GM10266 (cell line): ENCODE measurements at regions not wholly inside any gene's neighbourhood (a gene's known extent, or its start where the extent isn't known, plus 50 kb on each side); places are given as distances from the start of the nearest gene placed in this dataset.

ENCODE experiments used
- DNase-seq: peaks from one replicate; pipeline ENCODE4 v3.0.0; 2012; ENCODE audit errors: extremely low spot score
- TF ChIP-seq, protein P1 (sequence below): IDR thresholded peaks from 2 replicates; pipeline ENCODE4 v1.5.1; 2012; ENCODE audit warnings: mild to moderate bottlenecking, low read depth; ENCODE audit not compliant: control insufficient read depth, insufficient read depth; ENCODE audit errors: missing control alignments

DNA sequence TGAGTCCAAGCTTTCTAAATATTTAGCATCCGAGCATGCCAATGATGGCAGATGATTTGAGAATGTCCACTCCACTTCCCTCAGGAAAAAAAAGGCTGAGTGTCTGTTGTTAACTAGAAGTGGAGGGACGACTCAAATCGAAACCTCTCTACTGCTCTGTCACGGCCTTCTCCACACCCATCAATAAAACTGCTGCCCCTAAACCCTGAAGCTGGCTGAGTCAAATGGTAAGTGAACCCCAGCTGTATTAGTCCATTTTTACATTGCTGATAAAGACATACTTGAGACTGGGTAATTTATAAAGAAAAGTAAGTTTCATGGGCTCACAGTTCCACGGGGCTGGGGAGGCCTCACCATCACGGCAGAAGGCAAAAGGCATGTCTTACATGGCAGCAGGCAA, 707.0 kb downstream of the QKI start:
- TF ChIP-seq, protein P1, sequence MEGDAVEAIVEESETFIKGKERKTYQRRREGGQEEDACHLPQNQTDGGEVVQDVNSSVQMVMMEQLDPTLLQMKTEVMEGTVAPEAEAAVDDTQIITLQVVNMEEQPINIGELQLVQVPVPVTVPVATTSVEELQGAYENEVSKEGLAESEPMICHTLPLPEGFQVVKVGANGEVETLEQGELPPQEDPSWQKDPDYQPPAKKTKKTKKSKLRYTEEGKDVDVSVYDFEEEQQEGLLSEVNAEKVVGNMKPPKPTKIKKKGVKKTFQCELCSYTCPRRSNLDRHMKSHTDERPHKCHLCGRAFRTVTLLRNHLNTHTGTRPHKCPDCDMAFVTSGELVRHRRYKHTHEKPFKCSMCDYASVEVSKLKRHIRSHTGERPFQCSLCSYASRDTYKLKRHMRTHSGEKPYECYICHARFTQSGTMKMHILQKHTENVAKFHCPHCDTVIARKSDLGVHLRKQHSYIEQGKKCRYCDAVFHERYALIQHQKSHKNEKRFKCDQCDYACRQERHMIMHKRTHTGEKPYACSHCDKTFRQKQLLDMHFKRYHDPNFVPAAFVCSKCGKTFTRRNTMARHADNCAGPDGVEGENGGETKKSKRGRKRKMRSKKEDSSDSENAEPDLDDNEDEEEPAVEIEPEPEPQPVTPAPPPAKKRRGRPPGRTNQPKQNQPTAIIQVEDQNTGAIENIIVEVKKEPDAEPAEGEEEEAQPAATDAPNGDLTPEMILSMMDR: no peak
- no peak for DNase-seq

DNA sequence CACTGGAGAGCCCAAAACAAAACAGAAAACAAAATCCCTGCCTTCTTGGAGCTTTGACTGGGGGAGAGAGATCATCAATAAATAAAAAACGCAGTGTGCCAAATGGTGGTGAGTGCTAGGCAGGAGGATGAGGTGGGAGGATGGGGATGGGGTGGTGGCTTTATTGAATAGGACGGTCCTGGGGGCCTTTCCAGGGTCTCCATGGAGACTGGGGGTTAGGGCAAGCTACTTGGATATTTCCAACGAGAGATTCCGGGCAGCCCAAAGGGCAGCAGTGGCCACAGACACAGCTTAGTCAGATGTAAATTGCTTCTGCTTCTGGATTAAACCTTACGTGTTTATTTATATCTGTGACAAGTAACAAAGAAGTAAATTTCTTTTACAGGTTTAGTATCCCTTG, 700.1 kb downstream of the QKI start:
- DNase-seq: no peak
- TF ChIP-seq, protein P1: no peak

DNA sequence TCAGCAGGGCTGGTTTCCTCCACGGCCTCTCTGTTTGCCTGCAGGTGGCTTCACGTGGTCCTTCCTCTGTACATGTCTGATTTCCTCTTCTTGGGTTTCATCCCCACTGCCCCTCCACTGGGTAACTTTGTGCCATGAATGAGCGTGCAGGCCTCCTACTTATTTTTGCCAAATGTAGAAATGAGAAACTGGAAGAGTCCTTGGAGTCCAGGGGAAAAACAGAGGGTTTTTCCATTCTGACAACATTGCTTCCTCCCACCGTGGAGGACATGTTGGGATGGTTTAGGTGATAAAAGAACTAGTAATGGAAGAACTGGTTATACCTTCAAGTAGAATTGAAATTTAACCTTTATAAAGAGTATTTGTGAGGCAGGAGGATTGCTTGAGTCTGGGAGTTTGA, 699.5 kb downstream of the QKI start:
- DNase-seq: no peak
- TF ChIP-seq, protein P1: no peak

- no peak for DNase-seq
- TF ChIP-seq, protein P1: no peak
These were observed 699.1 kb downstream of the QKI start for GRCh38 chr6:164113637-164114036.

GRCh38 chr6:164109770-164110140, 695.2 kb downstream of the QKI start:
- TF ChIP-seq, protein P1: peak; percentile 7
- no peak for DNase-seq

DNA sequence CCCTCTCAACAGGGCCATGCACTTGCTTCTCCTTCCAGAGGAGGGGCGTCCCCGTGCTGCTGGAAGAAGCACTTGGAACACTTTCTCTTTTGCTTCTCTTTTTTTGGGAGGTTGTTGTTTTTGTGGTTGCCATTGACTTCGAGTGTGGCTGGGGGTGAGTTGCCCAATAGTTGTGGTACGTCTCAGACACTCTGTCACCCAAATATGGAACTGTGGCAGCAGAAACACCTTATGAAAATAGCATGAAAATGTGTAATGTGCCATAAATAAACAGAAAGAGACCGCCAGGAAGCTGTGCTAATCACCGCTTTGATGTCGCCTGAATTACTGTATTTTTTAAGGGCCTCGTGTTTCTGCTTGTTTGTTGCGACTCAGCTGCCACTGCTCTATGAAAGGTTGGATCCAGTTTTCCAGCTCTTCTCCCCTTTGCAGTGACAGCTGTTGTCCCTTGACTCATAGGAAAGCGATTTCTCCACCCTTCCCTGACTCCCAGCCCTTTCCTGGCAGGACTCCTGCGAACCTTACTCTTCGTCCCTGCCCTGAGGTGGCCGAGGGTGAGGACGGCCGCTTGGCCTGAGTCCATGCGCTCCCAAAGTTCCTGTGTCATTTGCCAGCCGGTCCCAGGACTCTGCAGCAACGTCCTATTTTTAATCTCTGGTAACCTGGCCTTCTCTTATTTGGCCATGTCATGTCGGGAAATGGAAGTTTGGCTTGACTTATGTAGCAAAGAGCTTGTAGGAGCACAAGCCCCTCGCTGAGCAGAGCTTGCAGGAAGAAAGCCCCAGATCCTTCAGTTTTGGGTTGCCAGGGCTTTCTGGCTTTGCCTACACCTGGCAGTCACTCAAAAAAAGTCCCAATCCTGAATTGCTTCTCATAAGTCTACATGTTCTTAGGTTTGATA, 694.6 kb downstream of the QKI start:
- no peak for DNase-seq
- TF ChIP-seq, protein P1: no peak

- TF ChIP-seq, protein P1: no peak
- no peak for DNase-seq
These were observed 693.6 kb downstream of the QKI start for GRCh38 chr6:164108092-164108491.
